DOHH2 (cell line): ENCODE measurements at regions not wholly inside any gene's neighbourhood (a gene's known extent, or its start where the extent isn't known, plus 50 kb on each side); places are given as distances from the start of the nearest gene placed in this dataset.

ENCODE experiments used
- H3F3A ChIP-seq: fragments of 200-600 bp; sonication (generic), shearing (Covaris generic); 2 replicates; pipeline ENCODE4 v1.6.0; 2016; ENCODE audit warnings: antibody characterized with exemption, mild to moderate bottlenecking; ENCODE audit not compliant: control insufficient read depth, insufficient read depth
- H3K27ac ChIP-seq: fragments of 200-600 bp; sonication (generic); 2 replicates; pipeline ENCODE4 v1.5.1; 2014; ENCODE audit warnings: low read depth, mild to moderate bottlenecking, low read length, moderate library complexity
- H3K27me3 ChIP-seq: fragments of 200-600 bp; sonication (generic); 2 replicates; pipeline ENCODE4 v1.6.1; 2014; ENCODE audit warnings: mild to moderate bottlenecking, low read length, mixed read lengths; ENCODE audit not compliant: control insufficient read depth
- H3K36me3 ChIP-seq: fragments of 200-600 bp; sonication (generic); 2 replicates; pipeline ENCODE4 v1.6.1; 2014; ENCODE audit warnings: mild to moderate bottlenecking, low read length, moderate library complexity, mixed read lengths; ENCODE audit not compliant: control insufficient read depth
- H3K4me1 ChIP-seq: fragments of 200-600 bp; sonication (generic); 2 replicates; pipeline ENCODE4 v1.6.1; 2014; ENCODE audit warnings: mild to moderate bottlenecking, low read length, mixed read lengths; ENCODE audit not compliant: control insufficient read depth
- H3K4me2 ChIP-seq: fragments of 200-600 bp; sonication (generic); 2 replicates; pipeline ENCODE4 v1.6.0; 2014; ENCODE audit warnings: mild to moderate bottlenecking, low read length, moderate library complexity
- H3K4me3 ChIP-seq: fragments of 200-600 bp; sonication (generic); 2 replicates; pipeline ENCODE4 v1.5.1; 2014; ENCODE audit warnings: mild to moderate bottlenecking, low read length, mixed read lengths
- H3K79me2 ChIP-seq: fragments of 200-600 bp; sonication (generic); 2 replicates; pipeline ENCODE4 v1.6.1; 2014; ENCODE audit warnings: mild to moderate bottlenecking, low read length, mixed read lengths; ENCODE audit not compliant: control insufficient read depth
- H3K9me2 ChIP-seq: fragments of 200-600 bp; sonication (generic); replicated peaks from 2 replicates; pipeline ENCODE4 v1.6.1; 2014; ENCODE audit warnings: mild to moderate bottlenecking, low read length, mixed read lengths; ENCODE audit not compliant: control insufficient read depth
- H3K9me3 ChIP-seq: fragments of 200-600 bp; sonication (generic); 2 replicates; pipeline ENCODE4 v1.6.1; 2014; ENCODE audit warnings: antibody characterized with exemption, low read length, mixed read lengths; ENCODE audit not compliant: control insufficient read depth, insufficient read depth
- H4K20me1 ChIP-seq: fragments of 200-600 bp; sonication (generic); 2 replicates; pipeline ENCODE4 v1.6.0; 2014; ENCODE audit warnings: low read depth, mild to moderate bottlenecking, antibody characterized with exemption, low read length, moderate library complexity; ENCODE audit not compliant: control insufficient read depth, insufficient read depth
- CTCF ChIP-seq: fragments of 200-600 bp; sonication (generic); IDR thresholded peaks from one replicate; pipeline ENCODE4 v1.5.1; 2014; ENCODE audit warnings: antibody characterized with exemption, mild to moderate bottlenecking, low read depth, low read length; ENCODE audit not compliant: poor library complexity, severe bottlenecking
- EZH2phosphoT487 ChIP-seq: fragments of 200-600 bp; sonication (generic); IDR thresholded peaks from 2 replicates; pipeline ENCODE4 v1.6.1; 2017; ENCODE audit warnings: borderline replicate concordance, mild to moderate bottlenecking, antibody characterized with exemption, low read length, moderate library complexity, mixed read lengths

GRCh38 chr5:174526177-174526576, 198.2 kb upstream of the MSX2 start:
- Histone ChIP-seq H4K20me1 (no peaks in the 10 kb centered on the region), H3K4me1 (no peaks in the 10 kb centered on the region), H3K27me3 (no peaks in the 10 kb centered on the region), H3K9me2 (no peaks in the 10 kb centered on the region), H3K27ac (no peak overlapping the region), H3K79me2 (no peaks in the 10 kb centered on the region), H3K4me2 (no peak overlapping the region), H3K36me3 (no peaks in the 10 kb centered on the region), H3K9me3 (no peaks in the 10 kb centered on the region), H3F3A (no peaks in the 10 kb centered on the region), H3K4me3 (no peak overlapping the region)
- no peak for TF ChIP-seq EZH2phosphoT487
- no peak for TF ChIP-seq CTCF

- H3F3A ChIP-seq: no peaks in the 10 kb centered on the region
- no peaks in the 10 kb centered on the region for H4K20me1 ChIP-seq
- no peaks in the 10 kb centered on the region for H3K79me2 ChIP-seq
- no peak overlapping the region for H3K27ac ChIP-seq
- no peak for TF ChIP-seq EZH2phosphoT487
- no peak for TF ChIP-seq CTCF
- H3K27me3 ChIP-seq: no peaks in the 10 kb centered on the region
- no peaks in the 10 kb centered on the region for H3K9me2 ChIP-seq
- no peaks in the 10 kb centered on the region for H3K9me3 ChIP-seq
- no peak overlapping the region for H3K4me3 ChIP-seq
- no peak overlapping the region for H3K4me2 ChIP-seq
- no peaks in the 10 kb centered on the region for H3K36me3 ChIP-seq
- H3K4me1 ChIP-seq: no peaks in the 10 kb centered on the region
These were observed 196.4 kb upstream of the MSX2 start for GRCh38 chr5:174527916-174528540.

- no peaks in the 10 kb centered on the region for H3F3A ChIP-seq
These were observed 195.4 kb upstream of the MSX2 start for GRCh38 chr5:174528821-174529544.

More at GRCh38 chr5:174528821-174529544, 195.4 kb upstream of the MSX2 start:
- Histone ChIP-seq H3K36me3 (no peaks in the 10 kb centered on the region), H3K4me1 (no peaks in the 10 kb centered on the region), H3K4me2 (no peak overlapping the region), H3K4me3 (no peak overlapping the region), H3K79me2 (no peaks in the 10 kb centered on the region), H4K20me1 (no peaks in the 10 kb centered on the region), H3K9me3 (no peaks in the 10 kb centered on the region), H3K27me3 (no peaks in the 10 kb centered on the region; the same call in 1 of the 2 replicates), H3K9me2 (no peaks in the 10 kb centered on the region), H3K27ac (no peak overlapping the region)
- TF ChIP-seq CTCF: no peak
- TF ChIP-seq EZH2phosphoT487: no peak
